Naive thymus-derived CD4-positive, alpha-beta T cell (primary cell): ENCODE measurements at regions not wholly inside any gene's neighbourhood (a gene's known extent, or its start where the extent isn't known, plus 50 kb on each side); places are given as distances from the start of the nearest gene placed in this dataset.

Source experiments
- ATAC-seq: fragments of 150-1000 bp; cut with Tn5 transposase; 2 replicates; pipeline ENCODE4 v1.10.0; 2021; ENCODE audit warnings: mild to moderate bottlenecking, moderate library complexity
- CTCF ChIA-PET: fragments of 350-600 bp; sonication (Branson Sonifier 250); formaldehyde crosslinking; loops from one replicate; lab custom pipeline; 2021; ENCODE audit warnings: antibody characterized with exemption; lab: Charles Lee
- POLR2A ChIA-PET: fragments of 350-600 bp; sonication (Branson Sonifier 250); formaldehyde crosslinking; loops from one replicate; lab custom pipeline; 2021; ENCODE audit warnings: antibody characterized with exemption, inconsistent platforms; lab: Charles Lee
- DNase-seq, 9 donors: peaks; one replicate each; pipeline versions ENCODE4 v3.0.0 to v3.0.0-alpha.2; 2020 to 2022; ENCODE audit warnings: mixed read lengths in 1 of 9
- H3K27ac ChIP-seq: one replicate; pipeline ENCODE4 v1.7.0; 2013; ENCODE audit warnings: mild to moderate bottlenecking, low read depth, low read length, moderate library complexity
- H3K27me3 ChIP-seq, 2 donors: one replicate each; pipeline ENCODE4 v1.7.0; 2013; ENCODE audit warnings: low read length in 2 of 2, mild to moderate bottlenecking in 2 of 2, moderate library complexity in 2 of 2; ENCODE audit not compliant: control insufficient read depth in 2 of 2, insufficient read depth in 2 of 2
- H3K36me3 ChIP-seq, 3 experiments: 1 replicate in 2 of 3; 2 replicates in 1 of 3; pipeline ENCODE4 v1.7.0; 2013; ENCODE audit warnings: low read length in 3 of 3, mild to moderate bottlenecking in 3 of 3, moderate library complexity in 1 of 3; ENCODE audit not compliant: insufficient read depth in 3 of 3, control insufficient read depth in 2 of 3
- H3K4me1 ChIP-seq, 2 donors: one replicate each; pipeline ENCODE4 v1.7.0; 2013; ENCODE audit warnings: low read length in 2 of 2, mild to moderate bottlenecking in 2 of 2, moderate library complexity in 1 of 2; ENCODE audit not compliant: control insufficient read depth in 2 of 2, insufficient read depth in 2 of 2
- H3K4me3 ChIP-seq: 2 replicates; pipeline ENCODE4 v1.7.0; 2013; ENCODE audit warnings: mild to moderate bottlenecking, low read length
- H3K9me3 ChIP-seq, 3 experiments: 1 replicate in 2 of 3; 2 replicates in 1 of 3; pipeline ENCODE4 v1.7.0; 2013; ENCODE audit warnings: low read length in 3 of 3; ENCODE audit not compliant: control insufficient read depth in 2 of 3
- H3K27ac Mint-ChIP-seq, 9 donors: one replicate each; pipeline ENCODE4 v1.8.0; 2020 to 2022; ENCODE audit warnings: mixed read lengths in 9 of 9, mild to moderate bottlenecking in 8 of 9, moderate library complexity in 5 of 9, inconsistent platforms in 2 of 9
- H3K27me3 Mint-ChIP-seq, 5 donors: one replicate each; pipeline ENCODE4 v1.8.0; 2021 to 2022; ENCODE audit warnings: mixed read lengths in 5 of 5, mild to moderate bottlenecking in 1 of 5
- H3K36me3 Mint-ChIP-seq, 5 donors: one replicate each; pipeline ENCODE4 v1.8.0; 2020 to 2022; ENCODE audit warnings: mixed read lengths in 5 of 5, mild to moderate bottlenecking in 3 of 5, inconsistent platforms in 1 of 5
- H3K4me1 Mint-ChIP-seq, 7 donors: one replicate each; pipeline ENCODE4 v1.8.0; 2020 to 2022; ENCODE audit warnings: mixed read lengths in 7 of 7, mild to moderate bottlenecking in 3 of 7, inconsistent platforms in 1 of 7
- H3K4me3 Mint-ChIP-seq, 10 donors: one replicate each; pipeline ENCODE4 v1.8.0; 2020 to 2022; ENCODE audit warnings: mild to moderate bottlenecking in 10 of 10, mixed read lengths in 10 of 10, moderate library complexity in 6 of 10, inconsistent platforms in 2 of 10
- H3K9me3 Mint-ChIP-seq, 11 donors: one replicate each; pipeline ENCODE4 v1.8.0; 2020 to 2022; ENCODE audit warnings: mixed read lengths in 11 of 11, mild to moderate bottlenecking in 4 of 11, inconsistent platforms in 1 of 11, moderate library complexity in 1 of 11
- intact Hi-C, 2 donors: fragments of 100-400 bp; cut with micrococcal nuclease; formaldehyde crosslinking; loops; one replicate each; pipeline ENCODE4 v1.15.1; 2023

- no peak overlapping the region for H3K27ac Mint-ChIP-seq
- peaks cover 0 to 6% (median 0%) of the 10 kb centered on the region in 3 experiments for H3K9me3 ChIP-seq
- no peak overlapping the region for H3K4me3 ChIP-seq
- ChIA-PET CTCF (no interaction called here), POLR2A (no interaction called here)
- H3K36me3 ChIP-seq: no peaks in the 10 kb centered on the region
- no peak overlapping the region for H3K4me3 Mint-ChIP-seq
- intact Hi-C loops: no loop called here
- H3K9me3 Mint-ChIP-seq: peaks cover 0 to 27% (median 9%) of the 10 kb centered on the region in 11 donors
- H3K27me3 ChIP-seq: no peaks in the 10 kb centered on the region
- no peaks in the 10 kb centered on the region for H3K4me1 ChIP-seq
- no peak overlapping the region for H3K27ac ChIP-seq
- DNase-seq (no peak), ATAC-seq (no peak)
- H3K36me3 Mint-ChIP-seq: peaks cover 0 to 10% (median 0%) of the 10 kb centered on the region in 5 donors
- H3K27me3 Mint-ChIP-seq: peaks cover 2 to 39% (median 28%) of the 10 kb centered on the region in 5 donors
- H3K4me1 Mint-ChIP-seq: peaks cover 0 to 4% (median 0%) of the 10 kb centered on the region in 7 donors
These were observed 50.4 kb upstream of the GRPEL1 start for GRCh38 chr4:7118013-7118832.
